NCI-H1436 treated with DMSO at 0.1 percent for 48 hours (cell line): ENCODE measurements at regions not wholly inside any gene's neighbourhood (a gene's known extent, or its start where the extent isn't known, plus 50 kb on each side); places are given as distances from the start of the nearest gene placed in this dataset.
"Not testable (repeated sequence)": the region's sequence is repeated elsewhere in the genome, so short reads cannot be mapped to it uniquely, and the experiment has no call there.

Experiments used
- DNase-seq: peaks from one replicate; lab custom pipeline; 2025; lab: John Stamatoyannopoulos, UW

DNA sequence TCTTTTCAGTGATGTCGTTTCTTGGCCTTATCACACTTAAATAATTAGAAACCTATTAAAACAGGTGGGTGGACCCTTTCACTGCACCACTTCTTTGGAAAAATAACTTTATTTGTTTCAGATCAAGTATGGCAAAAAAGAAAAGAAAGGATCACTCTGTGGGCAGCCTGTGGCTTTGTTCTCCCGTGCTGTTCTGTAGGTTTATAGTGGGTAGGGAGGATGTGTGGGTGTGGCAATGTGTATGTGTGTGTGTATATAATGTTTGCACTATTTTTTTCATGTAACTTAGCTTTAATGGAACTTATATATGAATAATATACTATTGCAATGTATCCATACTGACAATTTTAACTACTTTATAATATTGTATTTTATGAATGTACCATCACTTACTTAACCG is 85.9 kb downstream of the ACTBL2 start:
- DNase-seq: no peak

DNA sequence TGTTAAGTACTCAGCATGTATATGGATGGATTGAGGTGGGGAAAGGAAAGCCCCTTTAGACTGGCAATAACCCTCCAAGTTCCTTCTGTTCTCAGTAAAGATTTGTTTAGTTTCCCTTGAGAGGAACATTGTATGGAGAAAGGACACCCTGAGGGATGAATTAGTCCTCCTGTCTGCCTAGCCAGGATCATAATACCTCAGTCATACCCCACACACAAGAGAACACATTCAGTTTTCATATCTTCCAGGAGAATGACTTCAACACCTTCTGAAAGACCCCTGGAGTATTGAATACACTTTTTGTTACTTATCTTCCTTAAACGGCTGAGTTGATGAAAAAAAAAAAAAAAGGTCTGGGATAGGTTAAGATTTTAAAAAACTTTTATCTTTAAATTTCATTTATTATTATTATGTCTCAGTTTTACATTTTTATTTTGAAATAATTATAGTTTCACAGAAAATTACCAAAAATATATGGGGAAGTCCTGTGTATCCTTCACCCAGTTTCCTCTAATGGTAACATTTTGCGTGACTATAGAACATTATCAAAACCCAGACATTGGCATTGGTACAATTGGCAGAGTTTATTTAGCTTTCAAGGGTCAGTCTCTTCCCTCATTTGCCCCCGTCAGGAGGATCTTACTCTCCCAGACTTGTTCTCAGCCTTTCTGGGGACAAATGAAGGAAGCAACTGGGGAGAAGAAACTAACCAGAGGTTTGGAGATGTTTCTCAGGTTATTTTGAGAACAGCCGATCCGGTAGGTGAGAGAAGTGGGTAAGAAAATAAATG is 88.0 kb downstream of the ACTBL2 start:
- DNase-seq: no peak

DNA sequence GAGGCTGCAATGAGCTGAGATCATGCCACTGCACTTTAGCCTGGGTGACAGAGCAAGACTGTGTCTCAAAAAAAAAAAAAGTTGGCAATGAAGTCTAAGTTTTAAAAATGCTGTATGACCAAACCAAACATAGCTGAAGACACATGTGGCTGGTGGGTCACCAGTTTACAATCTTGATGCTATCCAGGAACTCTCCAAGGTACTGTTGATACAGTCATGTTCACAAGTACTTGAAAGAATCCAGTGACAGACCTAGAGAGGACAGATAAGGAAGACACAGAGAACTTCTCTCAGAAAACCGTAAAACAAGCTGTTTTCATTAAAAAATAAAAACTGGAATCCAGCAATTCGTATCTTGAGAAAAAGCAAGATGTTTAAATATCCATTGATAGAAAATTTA is 95.7 kb downstream of the ACTBL2 start:
- no peak for DNase-seq

DNA sequence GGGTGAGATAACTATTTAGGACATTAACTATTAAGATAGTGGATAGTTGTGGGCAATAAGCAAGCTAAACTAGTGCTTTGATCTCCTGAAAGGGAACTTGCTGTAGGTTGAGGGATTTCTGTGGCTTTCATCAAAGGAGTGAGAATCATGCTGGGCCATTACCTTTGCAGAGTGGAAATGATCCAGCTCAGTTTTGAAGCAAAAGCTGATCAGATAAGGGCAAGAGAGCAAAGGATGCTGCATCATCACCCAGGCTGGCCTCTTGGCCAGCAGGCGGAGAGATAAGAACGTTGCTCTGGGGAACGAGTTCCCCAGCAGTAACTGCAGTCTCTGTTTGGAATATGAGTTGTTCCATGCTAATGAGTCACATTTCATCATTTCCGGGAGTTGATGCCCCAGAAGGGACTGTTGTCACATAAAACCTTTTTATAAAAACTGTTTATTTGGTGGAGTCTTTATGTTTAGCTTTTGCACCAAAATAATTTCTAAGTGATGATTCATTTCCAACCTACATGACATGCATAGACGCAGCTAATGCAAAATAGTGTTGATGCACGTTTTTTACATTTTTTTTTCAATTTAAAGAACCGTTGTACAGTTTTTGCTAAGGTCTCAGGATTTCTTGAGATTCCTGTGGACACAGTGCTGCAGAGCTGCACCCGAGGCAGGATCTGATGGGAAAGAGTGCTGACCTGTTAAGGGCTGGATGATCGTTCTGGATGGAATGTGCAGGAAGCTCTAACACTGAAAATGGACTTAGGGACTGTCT is 99.3 kb downstream of the ACTBL2 start:
- peak; percentile 29 for DNase-seq

DNA sequence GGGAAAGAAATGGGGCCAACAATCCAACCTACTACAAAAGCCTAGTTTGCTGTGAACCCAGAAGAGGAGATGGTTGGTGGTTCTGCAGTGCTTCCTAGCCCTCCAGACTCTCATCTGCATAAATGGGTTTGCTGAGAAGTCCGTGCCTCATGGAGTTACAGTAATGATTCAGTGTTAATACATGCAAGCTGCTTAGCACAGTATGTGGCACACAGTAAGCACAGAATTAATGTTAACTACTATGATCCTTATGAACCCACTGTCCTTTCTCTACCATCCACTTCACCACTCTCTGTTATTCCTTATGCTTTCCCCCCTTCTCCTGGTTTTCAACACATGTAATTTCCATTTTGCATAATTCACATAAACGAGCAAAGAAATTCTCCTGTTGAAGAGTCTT is 100.0 kb downstream of the ACTBL2 start:
- no peak for DNase-seq

GRCh38 chr5:57370376-57370775 is 112.2 kb downstream of the ACTBL2 start:
- DNase-seq: no peak

DNA sequence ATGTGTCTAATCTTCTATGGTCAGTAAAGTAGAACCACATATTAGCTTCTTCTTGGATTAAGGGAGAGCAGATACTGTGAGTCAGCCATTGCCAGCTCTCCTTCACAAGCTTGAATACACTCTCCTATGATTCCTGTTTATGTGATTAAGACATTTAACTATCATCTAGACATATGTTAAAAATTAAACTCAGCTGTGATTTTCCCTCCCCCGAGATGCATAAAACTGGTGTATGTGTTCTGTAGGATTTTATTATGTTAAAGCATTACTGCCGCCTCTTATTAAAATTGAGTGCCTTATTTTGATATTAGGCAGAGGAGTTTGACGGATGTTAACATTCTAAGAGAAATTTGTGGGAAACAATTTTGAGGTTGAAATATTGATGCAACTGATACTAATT is 114.6 kb downstream of the ACTBL2 start:
- DNase-seq: no peak

- no peak for DNase-seq
These were observed 115.9 kb downstream of the ACTBL2 start for GRCh38 chr5:57366744-57367143.

- DNase-seq: no peak
These were observed 119.7 kb downstream of the ACTBL2 start for GRCh38 chr5:57362951-57363350.

- DNase-seq: no peak
These were observed 121.7 kb downstream of the ACTBL2 start for GRCh38 chr5:57360871-57361270.

GRCh38 chr5:57358796-57359592 is 123.6 kb downstream of the ACTBL2 start:
- DNase-seq: no peak

DNA sequence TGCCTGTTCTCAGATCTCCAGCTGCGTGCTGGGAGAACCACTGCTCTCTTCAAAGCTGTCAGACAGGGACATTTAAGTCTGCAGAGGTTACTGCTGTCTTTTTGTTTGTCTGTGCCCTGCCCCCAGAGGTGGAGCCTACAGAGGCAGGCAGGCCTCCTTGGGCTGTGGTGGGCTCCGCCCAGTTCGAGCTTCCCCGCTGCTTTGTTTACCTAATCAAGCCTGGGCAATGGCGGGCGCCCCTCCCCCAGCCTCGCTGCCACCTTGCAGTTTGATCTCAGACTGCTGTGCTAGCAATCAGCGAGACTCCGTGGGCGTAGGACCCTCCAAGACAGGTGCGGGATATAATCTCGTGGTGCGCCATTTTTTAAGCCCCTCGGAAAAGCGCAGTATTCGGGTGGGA is 125.8 kb downstream of the ACTBL2 start:
- not testable (repeated sequence) for DNase-seq

GRCh38 chr5:57349214-57349613 is 133.4 kb downstream of the ACTBL2 start:
- no peak for DNase-seq

- no peak for DNase-seq
These were observed 134.1 kb downstream of the ACTBL2 start for GRCh38 chr5:57348376-57349140.

GRCh38 chr5:57346328-57346727 is 136.3 kb downstream of the ACTBL2 start:
- no peak for DNase-seq

DNA sequence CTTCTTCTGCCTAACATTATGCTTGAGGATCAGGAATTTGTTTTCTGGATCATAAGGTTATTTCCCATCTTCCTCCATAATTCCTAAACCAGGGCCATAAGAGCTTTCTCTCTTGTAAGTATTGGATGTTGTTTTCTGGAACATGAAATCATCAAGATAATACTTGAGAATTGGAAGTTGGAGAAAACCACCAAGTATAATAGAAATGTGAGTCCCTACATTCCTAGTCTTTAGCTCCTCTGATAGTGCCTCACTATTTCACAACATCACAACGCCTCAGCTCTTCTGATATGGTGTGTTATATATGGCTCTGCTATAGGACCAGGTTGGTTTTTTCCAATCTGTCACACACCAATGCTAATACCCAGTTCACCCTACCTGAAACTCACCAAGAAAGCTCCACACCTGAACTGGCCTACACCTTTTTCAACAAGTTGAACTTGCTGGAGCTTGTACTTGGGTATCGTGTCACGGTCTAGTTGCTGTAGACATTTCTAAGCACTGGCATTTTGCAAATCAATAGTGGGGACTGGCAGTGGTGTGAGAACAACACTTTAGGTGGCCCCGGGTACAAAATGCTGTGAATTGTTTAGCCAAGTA is 141.1 kb downstream of the ACTBL2 start:
- no peak for DNase-seq

- DNase-seq: no peak
These were observed 141.9 kb downstream of the ACTBL2 start for GRCh38 chr5:57340681-57341080.

DNA sequence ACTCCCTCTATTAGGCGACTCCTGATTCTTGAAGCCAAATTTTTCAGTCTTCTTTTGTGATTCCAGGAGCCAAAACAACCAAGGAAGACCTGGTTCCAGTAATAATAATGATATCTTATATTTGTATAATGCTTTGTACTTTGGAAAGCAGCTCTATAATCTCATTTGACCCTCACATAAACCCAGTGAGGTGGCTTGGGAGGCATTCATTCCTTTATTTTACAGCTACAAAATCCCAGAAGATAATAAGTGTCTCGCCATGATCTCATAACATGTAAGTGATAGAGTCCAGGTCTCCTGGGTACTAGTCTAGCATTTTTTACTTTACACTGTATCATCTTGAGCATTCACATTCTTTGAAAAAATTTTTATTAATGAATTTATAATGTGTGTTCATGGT is 143.1 kb downstream of the ACTBL2 start:
- DNase-seq: no peak

DNA sequence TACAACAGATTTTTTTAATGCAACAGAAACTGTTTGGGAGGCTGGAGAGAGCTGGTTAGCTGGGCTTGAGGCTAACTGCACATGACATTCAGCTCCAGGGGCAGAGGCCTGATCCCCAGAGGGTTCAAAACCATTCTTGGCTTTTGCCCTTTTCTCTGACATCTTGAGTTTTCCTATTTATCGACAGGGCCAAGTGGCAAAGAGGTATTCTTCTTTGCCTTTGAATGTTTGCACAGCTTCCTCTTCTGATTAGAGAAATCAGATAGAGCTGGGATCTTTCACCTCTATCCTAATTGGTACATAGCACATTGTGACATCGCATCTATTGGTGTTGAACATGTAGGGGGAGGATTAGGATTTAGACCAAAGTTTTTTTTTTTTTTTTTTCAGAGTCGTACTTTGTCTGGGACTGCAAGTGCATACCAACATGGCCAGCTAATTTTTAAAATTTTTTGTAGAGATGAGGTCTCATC is 143.7 kb downstream of the ACTBL2 start:
- no peak for DNase-seq

GRCh38 chr5:57338068-57338867 is 144.3 kb downstream of the ACTBL2 start:
- no peak for DNase-seq
